ENCODE measurements at regions not wholly inside any gene's neighbourhood (a gene's known extent, or its start where the extent isn't known, plus 50 kb on each side); places are given as distances from the start of the nearest gene placed in this dataset.

- TF ChIP-seq POLR2AphosphoS5 (IDR thresholded peaks at IDR 0.05; ENCODE audit: low read depth, low read length) = no peak
- TF ChIP-seq POLR2A (IDR thresholded peaks at IDR 0.05; ENCODE audit: low read depth, low read length) = no peak
- TF ChIP-seq TAF1 (IDR thresholded peaks at IDR 0.05; ENCODE audit: borderline replicate concordance, low read depth, low read length) = no peak
Observed at GRCh38 chr13:74443631-74444030, 309.4 kb upstream of the KLF12 start.

Data from GM12892 (cell line).